Adrenal gland (tissue), 9 donors: ENCODE measurements at regions not wholly inside any gene's neighbourhood (a gene's known extent, or its start where the extent isn't known, plus 50 kb on each side); places are given as distances from the start of the nearest gene placed in this dataset.

Experiments
- DNase-seq, 7 donors: peaks; one replicate each; pipeline ENCODE4 v3.0.0-alpha.2; 2019 to 2020
- H3K27ac ChIP-seq, 5 donors: fragments of 200-600 bp; sonication (generic) in 4 of 5; 1 replicate in 3 of 5; 2 replicates in 2 of 5; pipeline versions ENCODE4 v1.5.1 to v1.8.0; 2016 to 2020; ENCODE audit warnings: mild to moderate bottlenecking in 1 of 5
- H3K27me3 ChIP-seq: fragments of 200-600 bp; 2 replicates; pipeline ENCODE4 v1.8.0; 2021
- H3K36me3 ChIP-seq, 2 donors: fragments of 200-600 bp; replicated peaks in 1 of 2; 1 replicate in 1 of 2; 2 replicates in 1 of 2; pipeline versions ENCODE4 v1.5.1 to v1.8.0; 2018 to 2022
- H3K4me1 ChIP-seq, 2 donors: fragments of 200-600 bp; replicated peaks in 1 of 2; 1 replicate in 1 of 2; 2 replicates in 1 of 2; pipeline versions ENCODE4 v1.5.1 to v1.8.0; 2018 to 2021
- H3K4me3 ChIP-seq, 4 donors: fragments of 200-600 bp; sonication (generic) in 3 of 4; one replicate each; pipeline ENCODE4 v1.5.1; 2016 to 2018
- H3K9me3 ChIP-seq, 3 donors: fragments of 200-600 bp; sonication (generic) in 1 of 3; replicated peaks in 1 of 3; 1 replicate in 2 of 3; 2 replicates in 1 of 3; pipeline versions ENCODE4 v1.5.1 to v1.8.0; 2016 to 2021
- CTCF ChIP-seq, 6 experiments: fragments of 450-650 bp in 4 of 6; fragments of 200-600 bp in 2 of 6; sonication (generic) in 1 of 6; IDR thresholded peaks; 1 replicate in 5 of 6; 2 replicates in 1 of 6; pipeline versions ENCODE4 v1.5.1 to v1.8.0; 2016 to 2021; ENCODE audit warnings: antibody characterized with exemption in 6 of 6, mild to moderate bottlenecking in 2 of 6, moderate library complexity in 1 of 6
- POLR2A ChIP-seq, 2 donors: fragments of 450-650 bp; IDR thresholded peaks; one replicate each; pipeline ENCODE4 v1.6.1; 2017; ENCODE audit warnings: antibody characterized with exemption in 2 of 2, mild to moderate bottlenecking in 2 of 2, moderate library complexity in 1 of 2
- WGBS, 4 donors: extraction: QIAGEN DNeasy Blood & Tissue Kit in 2 of 4; methylation state at CpG; one replicate each; pipeline versions ENCODE4 v1.1.5 to v1.1.7; 2013 to 2017; 5-methylcytosine and 5-hydroxymethylcytosine counted together
- intact Hi-C, 2 donors: fragments of 100-400 bp; cut with DNase I; formaldehyde crosslinking; loops; one replicate each; pipeline versions ENCODE4 v1.14.1 to v1.15.0; 2022 to 2023
- donor health status: healthy with polysubstance abuse.
- donor health status: Bipolar disorder and iron deficiency.
- donor health status: DM: yes; HTN: yes; CAD: no.
- donor health status: DM: no; HTN: no; CAD: no.
- donor health status: DM: no; HTN: no; CAD: no.

GRCh38 chr9:23497137-23497504 lies 328.9 kb downstream of the ELAVL2 start:
- TF ChIP-seq CTCF (IDR thresholded peaks at IDR 0.05) = no peak
- TF ChIP-seq POLR2A (IDR thresholded peaks at IDR 0.05) = no peak
- Histone ChIP-seq H3K27ac (no peak overlapping the region), H3K4me3 (no peak overlapping the region), H3K36me3 (no peaks in the 10 kb centered on the region), H3K27me3 (no peaks in the 10 kb centered on the region), H3K9me3 (no peaks in the 10 kb centered on the region), H3K4me1 (no peaks in the 10 kb centered on the region)
- 70 to 75% (median 73%) methylated on average over 4 of the region's 4 CpGs for WGBS, 4 donors
- no peak for DNase-seq
- intact Hi-C loops = no loop called here

- intact Hi-C loops = no loop called here
- TF ChIP-seq POLR2A (IDR thresholded peaks at IDR 0.05) (no peak), CTCF (IDR thresholded peaks at IDR 0.05) (no peak)
- no peaks in the 10 kb centered on the region for H3K4me1 ChIP-seq
- WGBS, 4 donors = 37 to 59% (median 40%) methylated on average over 1 of the region's 1 CpG
- H3K27me3 ChIP-seq = no peaks in the 10 kb centered on the region
- no peaks in the 10 kb centered on the region for H3K36me3 ChIP-seq
- no peak for DNase-seq
- H3K4me3 ChIP-seq = no peak overlapping the region
- H3K9me3 ChIP-seq = no peaks in the 10 kb centered on the region
- no peak overlapping the region for H3K27ac ChIP-seq
Observed at GRCh38 chr9:23502004-23502403, 324.0 kb downstream of the ELAVL2 start.

GRCh38 chr9:23522952-23523351 lies 303.1 kb downstream of the ELAVL2 start:
- no peak for DNase-seq
- H3K4me3 ChIP-seq = no peak overlapping the region
- 80 to 100% (median 97%) methylated on average over 1 to 3 of the region's 3 CpGs for WGBS, 4 donors

GRCh38 chr9:23524607-23525155 lies 301.4 kb downstream of the ELAVL2 start:
- Histone ChIP-seq H3K27me3 (no peaks in the 10 kb centered on the region), H3K4me3 (no peak overlapping the region), H3K9me3 (no peaks in the 10 kb centered on the region), H3K4me1 (no peaks in the 10 kb centered on the region), H3K36me3 (no peaks in the 10 kb centered on the region), H3K27ac (no peak overlapping the region)
- intact Hi-C loops = no loop called here
- TF ChIP-seq CTCF (IDR thresholded peaks at IDR 0.05) (no peak), POLR2A (IDR thresholded peaks at IDR 0.05) (no peak)
- 62 to 78% (median 72%) methylated on average over 2 of the region's 2 CpGs for WGBS, 4 donors
- DNase-seq = no peak

More at GRCh38 chr9:23522952-23523351, 303.1 kb downstream of the ELAVL2 start:
- TF ChIP-seq POLR2A (IDR thresholded peaks at IDR 0.05) = no peak
- TF ChIP-seq CTCF (IDR thresholded peaks at IDR 0.05) = no peak
- Histone ChIP-seq H3K27me3 (no peaks in the 10 kb centered on the region), H3K36me3 (no peaks in the 10 kb centered on the region), H3K27ac (no peak overlapping the region), H3K9me3 (no peaks in the 10 kb centered on the region), H3K4me1 (no peaks in the 10 kb centered on the region)
- intact Hi-C loops = no loop called here
